ENCODE measurements at regions not wholly inside any gene's neighbourhood (a gene's known extent, or its start where the extent isn't known, plus 50 kb on each side); places are given as distances from the start of the nearest gene placed in this dataset.

GRCh38 chr14:101062601-101063000 lies 159.1 kb upstream of the RTL1 start:
- Histone ChIP-seq H2BK5ac (ENCODE audit: low read depth, low read length, poor library complexity, severe bottlenecking) (peak overlapping the region; percentile 9), H3K4me1 (ENCODE audit: control insufficient read depth, insufficient read depth, low read length) (peaks cover 14% of the 10 kb centered on the region), H3K23ac (ENCODE audit: low read depth, low read length) (no peak overlapping the region), H4K5ac (ENCODE audit: low read depth, low read length) (no peak overlapping the region), H3K4me2 (ENCODE audit: low read depth, low read length) (0 out of 2 replicates have a peak overlapping the region, but pooled peaks have one; percentile 19), H4K8ac (ENCODE audit: low read depth in 2 of 2, low read length in 2 of 2) (0 out of 4 replicates have a peak overlapping the region, but pooled peaks of 1 of the 2 experiments have one; percentile 43), H2BK20ac (ENCODE audit: low read depth, low read length) (peak overlapping the region; percentile 43; the same call in 1 of the 2 replicates), H3K18ac (ENCODE audit: low read depth, low read length) (no peak overlapping the region), H3K9me3 (ENCODE audit: control insufficient read depth, insufficient read depth, low read length) (no peaks in the 10 kb centered on the region), H2BK15ac (ENCODE audit: low read depth, low read length) (no peak overlapping the region), H3K79me1 (ENCODE audit: low read depth in 1 of 2, low read length in 2 of 2) (peaks cover 12 to 55% of the 10 kb centered on the region in 2 experiments; a peak in 3 of 4 replicates), H2BK120ac (ENCODE audit: low read depth, low read length) (peak overlapping the region; percentile 33; the same call in 1 of the 2 replicates), H2AK5ac (ENCODE audit: low read depth, low read length) (no peak overlapping the region), H3K27me3 (ENCODE audit: control insufficient read depth, insufficient read depth, low read length) (no peaks in the 10 kb centered on the region), H3K14ac (replicated peaks; ENCODE audit: low read depth, low read length) (no peak overlapping the region), H3K56ac (ENCODE audit: extremely low read depth, insufficient read depth, low read length) (no peak overlapping the region), H3K9ac (ENCODE audit: low read depth, low read length) (no peak overlapping the region), H4K20me1 (ENCODE audit: insufficient read depth, low read length) (peaks cover 37% of the 10 kb centered on the region), H3K27ac (ENCODE audit: insufficient read depth, low read length) (no peak overlapping the region), H3K36me3 (ENCODE audit: control insufficient read depth, insufficient read depth, low read length) (peaks cover 77% of the 10 kb centered on the region), H2AK9ac (replicated peaks; ENCODE audit: low read depth, low read length, poor library complexity) (no peak overlapping the region), H3K9me1 (ENCODE audit: insufficient read depth, low read length) (peaks cover 36% of the 10 kb centered on the region), H2AFZ (replicated peaks; ENCODE audit: low read length, poor library complexity) (no peak overlapping the region), H3K4ac (ENCODE audit: low read depth, low read length) (no peak overlapping the region), H3K4me3 (ENCODE audit: insufficient read depth, low read depth, low read length) (no peak overlapping the region), H4K91ac (ENCODE audit: insufficient read depth, low read depth, low read length) (no peak overlapping the region)
- ChIA-PET CTCF (no interaction called here), POLR2A (ENCODE audit: unreplicated experiment) (no interaction called here)
- DNase-seq: peak; percentile 66
- in situ Hi-C loops (cut with MboI; ENCODE audit: low sequenced_read_pairs) (no loop called here), intact Hi-C loops (cut with micrococcal nuclease) (no loop called here), dilution Hi-C loops (cut with HindIII; ENCODE audit: low sequenced_read_pairs, unreplicated experiment) (no loop called here)
- no peak for ATAC-seq (ENCODE audit: low read depth)
- 86% methylated on average over 1 of the region's 7 CpGs; no CpG with 5 or more reads in 1 of the 2 experiments for WGBS, 2 experiments (ENCODE audit: extremely low coverage in 2 of 2, insufficient read length in 1 of 2)
- TF ChIP-seq RCOR1 (IDR thresholded peaks at IDR 0.05; ENCODE audit: insufficient replicate concordance, low read length): no peak
- TF ChIP-seq CTCF (conservative IDR thresholded peaks at IDR 0.05; ENCODE audit: low read depth, low read length): no peak
- no peak for TF ChIP-seq ELK1 (IDR thresholded peaks at IDR 0.05; ENCODE audit: borderline replicate concordance, low read depth, low read length)
- no peak for TF ChIP-seq MAZ (IDR thresholded peaks at IDR 0.05; ENCODE audit: borderline replicate concordance, low read depth, low read length)
- TF ChIP-seq MXI1 (IDR thresholded peaks at IDR 0.05; ENCODE audit: borderline replicate concordance, low read depth, low read length): no peak
- no TSS peak for BruUV-seq (replicated peaks)
